GM12892 (cell line): ENCODE measurements at regions not wholly inside any gene's neighbourhood (a gene's known extent, or its start where the extent isn't known, plus 50 kb on each side); places are given as distances from the start of the nearest gene placed in this dataset.

Source experiments
- POLR2A ChIP-seq: IDR thresholded peaks from 2 replicates; pipeline ENCODE4 v1.6.1; 2011; ENCODE audit warnings: low read depth, low read length, control low read depth
- POLR2AphosphoS5 ChIP-seq: IDR thresholded peaks from 2 replicates; pipeline ENCODE4 v1.6.1; 2011; ENCODE audit warnings: low read depth, low read length, control low read depth
- TAF1 ChIP-seq: IDR thresholded peaks from 2 replicates; pipeline ENCODE4 v1.6.1; 2011; ENCODE audit warnings: low read depth, mild to moderate bottlenecking, control low read depth, low read length, borderline replicate concordance

GRCh38 chr6:43929511-43929910 is 159.5 kb downstream of the VEGFA start:
- TF ChIP-seq POLR2A (no peak), TAF1 (no peak), POLR2AphosphoS5 (no peak)
